ENCODE measurements at regions not wholly inside any gene's neighbourhood (a gene's known extent, or its start where the extent isn't known, plus 50 kb on each side); places are given as distances from the start of the nearest gene placed in this dataset.

DNA sequence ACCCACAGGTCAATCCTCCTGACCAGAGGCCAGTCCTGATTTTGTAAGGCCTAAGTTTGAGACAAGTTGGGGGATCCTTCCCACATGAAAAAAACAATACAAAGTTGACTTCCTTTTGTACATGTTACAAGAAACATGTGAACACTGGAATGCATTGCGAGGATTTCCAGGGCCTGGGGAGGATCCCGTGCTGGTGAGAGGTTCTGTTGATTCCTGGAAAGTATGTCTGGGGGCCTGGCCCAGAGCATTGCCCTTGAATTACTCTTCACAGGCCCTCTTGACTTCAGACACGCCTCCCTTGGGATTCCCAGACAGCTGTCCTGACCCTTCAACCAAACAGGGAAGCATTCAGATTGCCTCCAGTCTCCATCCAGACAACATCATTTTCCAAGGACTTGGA, 234.2 kb upstream of the IRX2 start:
- Histone ChIP-seq H3K27me3 (ENCODE audit: insufficient read depth, low read length) (no peaks in the 10 kb centered on the region), H3K4me3 (ENCODE audit: low read length) (no peak overlapping the region), H3K4me1 (ENCODE audit: insufficient read depth, low read length) (no peaks in the 10 kb centered on the region), H3K9me3 (ENCODE audit: low read depth, low read length) (no peaks in the 10 kb centered on the region)

DNA sequence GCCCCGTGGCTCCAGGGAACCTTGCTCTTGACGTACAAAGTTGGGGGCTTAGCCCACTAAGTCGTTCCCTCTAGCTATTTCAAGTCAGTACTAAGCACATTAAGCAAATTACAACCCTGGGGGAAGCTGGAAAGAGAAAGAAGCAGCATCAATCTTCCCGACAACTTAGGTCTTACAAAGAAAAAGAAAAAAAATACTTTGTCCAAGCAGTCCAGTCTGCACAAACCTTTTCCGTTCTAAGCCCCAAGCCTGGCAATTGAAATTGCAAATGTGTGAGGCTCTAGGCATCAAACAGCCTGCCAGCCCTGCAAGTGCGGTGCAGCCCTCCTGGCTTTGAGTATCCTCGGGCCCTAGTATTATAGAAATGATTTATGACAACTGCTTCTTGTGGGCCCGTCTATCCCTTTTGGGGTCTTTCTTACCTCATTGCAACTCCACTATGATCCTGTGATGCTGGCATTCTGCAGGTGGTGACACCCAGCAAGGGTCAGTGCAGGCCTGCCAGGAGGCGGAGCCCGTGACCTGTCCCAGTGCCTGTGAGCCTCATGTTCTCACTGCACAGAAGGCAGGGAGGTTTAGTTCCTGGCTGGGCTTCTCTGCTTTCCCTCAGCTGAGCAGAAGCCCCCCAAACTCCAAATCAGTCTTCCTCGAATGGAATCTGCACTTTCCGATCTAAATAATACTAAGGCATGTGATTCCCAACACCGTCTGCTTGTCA, 232.3 kb upstream of the IRX2 start:
- Histone ChIP-seq H3K4me3 (ENCODE audit: low read length) (no peak overlapping the region), H3K9me3 (ENCODE audit: low read depth, low read length) (no peaks in the 10 kb centered on the region), H3K4me1 (ENCODE audit: insufficient read depth, low read length) (no peaks in the 10 kb centered on the region), H3K27me3 (ENCODE audit: insufficient read depth, low read length) (no peaks in the 10 kb centered on the region)

DNA sequence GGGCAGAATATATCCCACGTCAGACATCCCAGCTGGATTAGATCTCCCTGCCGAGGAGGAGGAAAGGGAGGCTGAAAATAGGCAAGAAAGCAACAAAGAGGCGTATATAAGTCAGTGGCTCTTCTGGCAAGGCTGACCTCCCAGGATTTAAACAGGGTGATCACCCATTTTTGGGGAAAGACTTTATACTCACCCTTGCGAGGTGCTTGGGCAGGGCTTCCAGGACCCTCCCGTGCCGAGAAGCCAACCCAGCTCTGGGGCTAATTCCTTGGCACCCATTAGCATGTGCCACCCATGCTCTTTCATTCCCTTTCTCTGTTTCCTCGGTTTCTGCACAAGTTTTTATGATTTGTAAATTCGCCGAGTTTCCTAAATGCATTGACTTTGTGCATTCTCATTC, 230.2 kb upstream of the IRX2 start:
- no peaks in the 10 kb centered on the region for H3K9me3 ChIP-seq (ENCODE audit: low read depth, low read length)
- no peak overlapping the region for H3K4me3 ChIP-seq (ENCODE audit: low read length)
- no peaks in the 10 kb centered on the region for H3K4me1 ChIP-seq (ENCODE audit: insufficient read depth, low read length)
- no peaks in the 10 kb centered on the region for H3K27me3 ChIP-seq (ENCODE audit: insufficient read depth, low read length)

DNA sequence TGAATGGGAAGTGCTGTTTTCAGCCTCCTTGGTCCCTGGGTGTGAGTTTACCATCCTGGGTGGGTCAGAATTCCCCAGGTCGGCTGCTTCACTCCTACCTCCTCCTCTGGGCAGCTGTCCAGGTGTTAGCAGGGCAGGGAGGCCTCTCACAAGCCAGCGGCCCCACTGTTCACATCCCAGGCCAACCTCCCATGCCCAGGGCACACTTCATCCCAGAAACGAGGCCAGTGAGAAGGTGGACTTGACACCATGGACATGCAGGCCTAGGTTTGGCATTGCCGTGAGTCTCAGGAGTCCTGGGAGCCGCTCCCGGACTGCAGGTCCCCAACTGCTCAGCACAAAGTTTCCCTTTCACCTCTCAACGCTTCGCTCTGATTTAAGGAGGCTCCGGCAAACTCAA, 229.6 kb upstream of the IRX2 start:
- Histone ChIP-seq H3K4me3 (ENCODE audit: low read length) (no peak overlapping the region), H3K27me3 (ENCODE audit: insufficient read depth, low read length) (no peaks in the 10 kb centered on the region), H3K9me3 (ENCODE audit: low read depth, low read length) (no peaks in the 10 kb centered on the region), H3K4me1 (ENCODE audit: insufficient read depth, low read length) (no peaks in the 10 kb centered on the region)

DNA sequence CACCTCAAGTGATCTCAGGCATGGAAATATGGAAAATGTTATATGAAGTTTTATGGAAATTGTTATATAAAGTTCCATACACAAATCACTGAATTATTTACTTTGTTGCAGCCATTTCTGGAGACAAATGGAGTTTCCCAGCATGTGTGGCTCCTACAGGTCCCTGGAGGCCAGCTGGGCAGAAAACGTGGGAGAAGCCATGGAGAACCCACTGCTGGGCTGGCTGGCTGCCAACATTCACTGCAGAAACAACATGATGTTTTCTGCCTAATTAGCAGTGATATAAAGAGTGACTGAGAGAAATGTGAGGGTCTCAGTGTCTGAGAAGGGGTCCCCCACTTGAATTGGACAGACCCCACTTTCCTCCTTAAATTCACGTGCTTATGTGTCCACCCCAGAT, 208.8 kb upstream of the IRX2 start:
- Histone ChIP-seq H3K4me1 (ENCODE audit: insufficient read depth, low read length) (no peaks in the 10 kb centered on the region), H3K27me3 (ENCODE audit: insufficient read depth, low read length) (no peaks in the 10 kb centered on the region), H3K4me3 (ENCODE audit: low read length) (no peak overlapping the region), H3K9me3 (ENCODE audit: low read depth, low read length) (no peaks in the 10 kb centered on the region)

DNA sequence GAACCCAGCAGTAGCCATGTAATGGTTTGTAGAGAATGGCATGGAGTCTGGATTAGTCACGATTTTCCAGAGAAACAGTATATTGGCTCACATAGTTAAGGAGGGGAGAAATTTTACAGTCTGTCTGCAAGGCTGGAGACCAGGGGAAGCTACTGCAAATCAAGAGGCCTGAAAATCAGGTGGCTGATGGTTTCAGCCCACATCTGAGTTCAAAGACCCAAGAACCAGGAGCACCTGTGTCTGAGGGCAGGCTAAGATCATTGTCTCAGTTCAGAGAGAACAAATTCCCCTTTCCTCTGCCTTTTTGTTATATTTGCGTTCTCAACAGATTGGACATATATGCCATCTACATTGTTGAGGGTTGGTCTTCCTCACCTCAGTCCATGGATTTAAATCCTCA, 207.5 kb upstream of the IRX2 start:
- Histone ChIP-seq H3K4me1 (ENCODE audit: insufficient read depth, low read length) (no peaks in the 10 kb centered on the region), H3K4me3 (ENCODE audit: low read length) (no peak overlapping the region), H3K9me3 (ENCODE audit: low read depth, low read length) (no peaks in the 10 kb centered on the region), H3K27me3 (ENCODE audit: insufficient read depth, low read length) (no peaks in the 10 kb centered on the region)

DNA sequence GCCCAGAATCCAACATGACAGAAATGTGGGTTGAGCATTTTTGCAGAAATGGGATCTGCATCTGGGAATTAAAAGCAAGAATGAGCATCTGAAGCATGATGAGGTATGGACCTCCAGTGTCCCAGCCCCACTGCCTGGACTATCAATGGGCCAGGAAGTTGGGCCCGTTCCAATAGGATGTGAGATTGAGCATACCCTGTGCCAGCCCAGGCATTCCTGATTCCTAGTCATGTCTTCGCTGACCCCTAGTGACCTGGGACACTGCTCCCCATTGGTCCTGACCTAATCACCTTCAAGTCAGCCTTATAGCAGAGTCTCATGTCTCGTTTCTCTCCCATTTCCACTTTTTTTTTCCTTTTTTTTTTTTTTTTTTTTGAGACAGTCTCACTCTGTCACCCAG, 197.4 kb upstream of the IRX2 start:
- no peaks in the 10 kb centered on the region for H3K27me3 ChIP-seq (ENCODE audit: insufficient read depth, low read length)
- peaks cover 4% of the 10 kb centered on the region for H3K9me3 ChIP-seq (ENCODE audit: low read depth, low read length)
- no peak overlapping the region for H3K4me3 ChIP-seq (ENCODE audit: low read length)
- H3K4me1 ChIP-seq (ENCODE audit: insufficient read depth, low read length), result no peaks in the 10 kb centered on the region

DNA sequence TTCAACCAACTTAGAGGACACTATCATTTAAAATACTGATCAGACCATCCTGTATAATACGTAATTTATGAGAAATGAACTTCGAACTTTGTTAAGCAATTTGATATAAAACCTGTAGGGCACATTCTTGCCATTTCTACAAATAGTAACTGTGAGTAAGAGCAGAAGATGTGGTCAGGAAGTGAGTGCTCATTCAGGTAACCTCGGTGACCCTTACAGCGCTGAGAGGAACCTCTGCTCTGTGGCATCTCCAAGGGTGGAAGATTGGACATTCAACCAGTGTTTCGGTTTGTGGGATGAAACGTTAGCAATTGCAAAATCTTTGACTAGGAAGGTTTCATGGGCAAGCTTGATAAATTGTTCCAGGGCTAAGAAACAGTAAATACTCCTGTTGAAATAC, 194.8 kb upstream of the IRX2 start:
- H3K4me3 ChIP-seq (ENCODE audit: low read length), result no peak overlapping the region
- H3K4me1 ChIP-seq (ENCODE audit: insufficient read depth, low read length), result no peaks in the 10 kb centered on the region
- H3K9me3 ChIP-seq (ENCODE audit: low read depth, low read length), result peaks cover 4% of the 10 kb centered on the region
- H3K27me3 ChIP-seq (ENCODE audit: insufficient read depth, low read length), result no peaks in the 10 kb centered on the region

DNA sequence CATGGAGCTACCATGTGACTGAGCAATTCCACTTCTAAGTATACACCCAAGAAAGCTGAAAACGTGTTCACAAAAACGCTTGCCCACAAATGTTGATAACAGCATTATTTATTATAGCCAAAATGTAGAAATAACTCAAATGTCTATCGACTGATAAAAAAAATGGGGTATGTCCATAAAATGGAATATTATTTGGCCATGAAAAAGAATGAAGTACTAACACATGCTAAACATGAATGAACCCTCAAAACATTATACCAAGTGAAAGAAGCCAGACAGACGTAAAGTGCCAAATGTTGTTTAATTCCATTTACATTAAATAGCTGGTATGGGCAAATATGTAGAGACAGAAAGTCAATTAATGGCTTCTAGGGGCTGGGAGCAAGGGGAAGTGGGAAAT, 184.9 kb upstream of the IRX2 start:
- Histone ChIP-seq H3K9me3 (ENCODE audit: low read depth, low read length) (peaks cover 7% of the 10 kb centered on the region), H3K27me3 (ENCODE audit: insufficient read depth, low read length) (no peaks in the 10 kb centered on the region), H3K4me3 (ENCODE audit: low read length) (no peak overlapping the region), H3K4me1 (ENCODE audit: insufficient read depth, low read length) (no peaks in the 10 kb centered on the region)

DNA sequence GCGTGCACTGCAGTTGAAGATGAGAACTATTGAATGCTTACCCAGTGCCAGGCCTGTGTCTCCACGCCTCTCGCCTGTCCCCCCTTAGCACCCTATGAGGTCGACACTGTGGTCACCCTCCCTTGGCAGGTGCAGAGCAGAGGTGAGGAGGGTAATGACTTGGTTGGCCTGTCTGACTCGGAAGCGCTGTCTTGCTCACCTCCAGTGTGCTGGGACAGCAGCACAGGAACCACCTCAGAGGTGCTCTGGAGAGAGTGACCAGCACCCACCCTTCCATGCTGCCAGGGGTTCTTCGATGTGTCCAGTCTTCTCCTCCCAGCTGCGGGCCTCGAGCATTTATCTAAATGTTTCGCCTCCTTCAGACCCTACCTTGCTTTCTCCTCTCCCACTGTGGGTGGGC, 178.3 kb upstream of the IRX2 start:
- Histone ChIP-seq H3K27me3 (ENCODE audit: insufficient read depth, low read length) (no peaks in the 10 kb centered on the region), H3K9me3 (ENCODE audit: low read depth, low read length) (no peaks in the 10 kb centered on the region), H3K4me3 (ENCODE audit: low read length) (no peak overlapping the region), H3K4me1 (ENCODE audit: insufficient read depth, low read length) (no peaks in the 10 kb centered on the region)

DNA sequence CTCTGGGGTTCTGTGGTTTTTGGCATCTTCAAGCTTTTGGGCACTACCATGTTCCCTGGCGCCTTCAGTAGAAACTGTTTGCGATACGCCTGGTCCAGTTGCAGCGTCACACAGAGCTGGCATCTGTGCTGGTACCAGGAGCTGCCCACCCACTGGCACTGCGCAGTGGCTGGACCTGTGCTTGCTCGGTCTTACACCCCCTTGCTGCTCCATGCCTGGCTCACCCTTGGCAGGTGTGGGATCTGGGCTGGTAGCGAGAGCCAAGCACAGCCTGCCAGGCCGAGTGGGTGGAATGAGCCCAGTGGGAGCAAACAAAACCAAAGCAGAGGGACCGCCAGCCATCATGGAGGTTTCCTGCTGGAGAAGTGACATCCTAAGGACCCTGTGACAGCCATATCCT, 170.2 kb upstream of the IRX2 start:
- Histone ChIP-seq H3K9me3 (ENCODE audit: low read depth, low read length) (no peaks in the 10 kb centered on the region), H3K4me1 (ENCODE audit: insufficient read depth, low read length) (no peaks in the 10 kb centered on the region), H3K27me3 (ENCODE audit: insufficient read depth, low read length) (no peaks in the 10 kb centered on the region)

DNA sequence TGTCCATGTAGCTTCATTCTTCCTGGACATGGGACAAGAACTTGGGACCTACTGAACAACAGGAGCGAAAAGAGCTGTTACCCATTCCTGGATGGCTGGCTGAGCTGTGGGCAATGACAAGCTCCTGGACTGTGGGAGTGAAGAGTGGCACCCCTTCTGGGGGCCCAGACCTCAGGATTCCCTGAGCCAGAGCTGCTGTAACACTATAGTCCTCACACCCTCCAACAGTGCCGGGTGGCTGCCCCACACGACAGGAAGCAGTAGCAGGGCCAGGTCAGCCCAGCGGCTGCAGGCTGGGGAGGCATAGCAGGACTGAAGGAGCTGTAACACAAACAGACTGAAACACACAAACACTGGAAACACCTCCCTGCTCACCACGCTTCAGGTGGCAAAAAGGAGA, 169.7 kb upstream of the IRX2 start:
- Histone ChIP-seq H3K4me3 (ENCODE audit: low read length) (no peak overlapping the region), H3K4me1 (ENCODE audit: insufficient read depth, low read length) (no peaks in the 10 kb centered on the region), H3K9me3 (ENCODE audit: low read depth, low read length) (no peaks in the 10 kb centered on the region), H3K27me3 (ENCODE audit: insufficient read depth, low read length) (no peaks in the 10 kb centered on the region)

More for the DNA sequence above, 170.2 kb upstream of the IRX2 start:
- H3K4me3 ChIP-seq (ENCODE audit: low read length), result no peak overlapping the region

DNA sequence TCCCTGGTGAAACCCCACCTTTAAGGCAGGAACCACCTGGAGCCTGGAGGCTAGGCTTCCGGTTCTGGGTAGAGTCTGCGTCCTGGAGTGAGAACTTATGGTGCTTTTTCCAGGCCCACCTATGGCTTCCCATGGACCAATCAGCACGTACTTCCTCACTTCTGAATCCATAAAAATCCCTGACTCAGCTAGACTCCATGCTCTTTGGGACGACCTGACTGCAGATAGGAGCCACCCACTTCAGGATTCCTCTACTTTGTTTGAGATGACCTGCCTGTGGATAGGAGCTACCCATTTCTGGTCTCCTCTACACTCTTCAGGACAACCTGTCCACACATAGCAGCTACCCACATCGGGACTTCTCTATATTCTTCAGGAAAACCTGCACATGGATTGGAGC, 168.8 kb upstream of the IRX2 start:
- no peaks in the 10 kb centered on the region for H3K27me3 ChIP-seq (ENCODE audit: insufficient read depth, low read length)
- H3K4me1 ChIP-seq (ENCODE audit: insufficient read depth, low read length), result no peaks in the 10 kb centered on the region
- no peaks in the 10 kb centered on the region for H3K9me3 ChIP-seq (ENCODE audit: low read depth, low read length)
- H3K4me3 ChIP-seq (ENCODE audit: low read length), result no peak overlapping the region

DNA sequence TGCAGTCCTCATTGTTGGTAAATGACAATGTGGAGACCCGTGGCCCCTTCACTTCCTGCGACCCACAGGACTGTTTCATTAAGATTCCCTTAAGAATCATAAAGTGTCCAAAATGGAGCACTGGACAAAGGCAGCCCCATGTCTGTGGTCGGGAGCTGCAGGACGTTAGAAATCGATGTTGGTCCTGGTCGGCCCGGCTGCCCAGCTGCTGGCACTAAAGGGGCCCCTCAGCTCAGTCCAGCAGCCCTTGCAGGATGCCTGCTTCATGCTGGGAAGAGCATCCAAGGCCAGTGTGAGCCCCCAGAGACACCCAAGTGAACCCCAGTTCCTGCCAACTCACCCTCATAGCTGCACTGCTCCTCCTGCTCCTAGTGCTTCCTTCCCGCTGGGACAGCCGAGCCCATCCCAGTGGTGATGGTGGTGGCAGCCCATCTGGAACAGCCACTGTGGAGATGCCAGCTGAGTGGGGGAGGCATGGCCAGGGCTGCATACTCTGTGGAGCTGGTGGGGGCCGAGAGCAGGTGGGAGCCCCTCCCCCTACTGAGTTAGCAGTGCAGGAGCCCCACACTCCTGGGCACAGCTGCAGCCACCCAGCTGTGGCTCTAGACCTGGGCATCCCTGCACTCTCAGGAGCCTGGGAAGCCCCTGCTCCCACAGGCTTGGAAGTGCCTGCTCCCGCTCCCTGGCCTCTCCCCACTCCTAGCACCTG, 168.0 kb upstream of the IRX2 start:
- H3K4me3 ChIP-seq (ENCODE audit: low read length), result no peak overlapping the region
- H3K27me3 ChIP-seq (ENCODE audit: insufficient read depth, low read length), result no peaks in the 10 kb centered on the region
- no peaks in the 10 kb centered on the region for H3K4me1 ChIP-seq (ENCODE audit: insufficient read depth, low read length)
- H3K9me3 ChIP-seq (ENCODE audit: low read depth, low read length), result no peaks in the 10 kb centered on the region

DNA sequence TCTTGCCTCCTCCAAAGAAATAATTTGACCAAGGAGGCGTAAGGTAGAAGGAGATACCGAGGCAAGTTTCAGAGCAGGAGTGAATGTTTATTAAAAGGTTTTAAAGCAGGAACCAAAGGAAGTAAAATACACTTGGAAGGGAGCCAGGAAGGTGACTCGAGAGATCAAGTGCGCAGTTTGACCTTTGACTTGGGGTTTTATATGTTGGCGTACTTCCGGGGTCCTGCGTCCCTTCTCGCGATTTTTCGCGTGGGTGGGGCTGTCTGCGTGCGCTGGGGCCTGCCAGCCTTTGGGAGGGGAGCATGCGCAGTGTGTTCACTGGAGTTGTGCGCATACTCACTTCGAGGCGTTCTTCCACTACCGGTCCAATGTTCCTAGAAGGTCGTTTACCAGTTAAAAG, 166.0 kb upstream of the IRX2 start:
- Histone ChIP-seq H3K4me1 (ENCODE audit: insufficient read depth, low read length) (no peaks in the 10 kb centered on the region), H3K9me3 (ENCODE audit: low read depth, low read length) (no peaks in the 10 kb centered on the region), H3K4me3 (ENCODE audit: low read length) (no peak overlapping the region), H3K27me3 (ENCODE audit: insufficient read depth, low read length) (no peaks in the 10 kb centered on the region)

DNA sequence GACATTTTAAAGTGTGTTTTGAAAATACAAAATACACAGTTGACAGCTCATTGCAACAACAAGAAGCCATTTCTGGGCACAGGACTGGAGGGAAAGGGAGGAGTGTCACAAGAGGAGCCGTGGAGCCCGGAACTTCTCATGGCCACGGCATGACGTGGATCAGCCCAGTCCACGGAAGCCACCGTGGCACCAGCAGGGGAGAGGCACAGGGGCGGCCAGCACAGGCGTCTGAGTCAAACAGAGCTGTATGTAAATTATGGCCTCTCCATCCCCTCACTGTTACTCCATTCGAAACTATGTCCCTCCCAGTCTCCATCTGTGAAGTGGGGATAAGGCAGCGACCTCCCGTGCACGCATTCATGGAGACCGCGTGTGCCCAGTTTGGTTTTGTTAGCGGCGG, 165.6 kb upstream of the IRX2 start:
- no peaks in the 10 kb centered on the region for H3K9me3 ChIP-seq (ENCODE audit: low read depth, low read length)
- H3K4me3 ChIP-seq (ENCODE audit: low read length), result no peak overlapping the region
- H3K4me1 ChIP-seq (ENCODE audit: insufficient read depth, low read length), result no peaks in the 10 kb centered on the region
- no peaks in the 10 kb centered on the region for H3K27me3 ChIP-seq (ENCODE audit: insufficient read depth, low read length)
